Mammary epithelial cell (primary cell): ENCODE measurements at regions not wholly inside any gene's neighbourhood (a gene's known extent, or its start where the extent isn't known, plus 50 kb on each side); places are given as distances from the start of the nearest gene placed in this dataset.

Experiments used
- EZH2 ChIP-seq: IDR thresholded peaks from 2 replicates; pipeline ENCODE4 v1.6.1; 2012; ENCODE audit warnings: low read length, inconsistent platforms, borderline replicate concordance
- TF ChIP-seq, protein P1 (sequence below), 2 donors: IDR thresholded peaks in 1 of 2; conservative IDR thresholded peaks in 1 of 2; 2 replicates each; pipeline ENCODE4 v1.5.1; 2011 to 2012; ENCODE audit warnings: inconsistent platforms in 2 of 2, low read length in 2 of 2, mild to moderate bottlenecking in 2 of 2, control low read depth in 1 of 2, low read depth in 1 of 2; ENCODE audit not compliant: insufficient read depth in 1 of 2; ENCODE audit errors: extremely low read depth in 1 of 2

DNA sequence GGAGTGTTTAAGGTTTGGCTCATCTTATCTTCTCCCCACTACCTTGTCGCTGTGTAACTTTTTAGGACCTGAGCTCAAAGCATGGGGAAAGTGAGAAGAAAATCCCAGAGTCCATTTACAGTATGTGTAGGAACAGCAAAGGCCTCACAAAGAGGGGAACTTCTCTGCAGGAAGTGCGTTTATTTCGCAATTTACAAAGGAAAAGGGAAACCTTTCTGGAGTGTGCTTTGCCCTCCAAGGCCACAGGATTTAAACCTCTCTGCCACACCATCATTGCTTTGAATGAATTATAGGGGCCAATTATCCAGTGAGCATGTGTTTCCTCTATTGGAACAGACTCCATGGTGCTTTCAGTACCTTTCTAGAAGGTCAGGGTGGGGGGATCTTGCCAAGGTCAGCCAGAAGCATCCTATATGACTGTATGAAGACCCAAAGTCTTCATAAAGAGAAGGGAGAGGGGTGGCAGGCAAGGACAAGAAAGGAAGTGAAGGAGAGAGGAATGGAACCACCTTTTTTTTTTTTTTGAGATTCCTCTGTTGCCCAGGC lies 68.1 kb upstream of the LMO2 start:
- no peak for TF ChIP-seq EZH2
- TF ChIP-seq, protein P1, sequence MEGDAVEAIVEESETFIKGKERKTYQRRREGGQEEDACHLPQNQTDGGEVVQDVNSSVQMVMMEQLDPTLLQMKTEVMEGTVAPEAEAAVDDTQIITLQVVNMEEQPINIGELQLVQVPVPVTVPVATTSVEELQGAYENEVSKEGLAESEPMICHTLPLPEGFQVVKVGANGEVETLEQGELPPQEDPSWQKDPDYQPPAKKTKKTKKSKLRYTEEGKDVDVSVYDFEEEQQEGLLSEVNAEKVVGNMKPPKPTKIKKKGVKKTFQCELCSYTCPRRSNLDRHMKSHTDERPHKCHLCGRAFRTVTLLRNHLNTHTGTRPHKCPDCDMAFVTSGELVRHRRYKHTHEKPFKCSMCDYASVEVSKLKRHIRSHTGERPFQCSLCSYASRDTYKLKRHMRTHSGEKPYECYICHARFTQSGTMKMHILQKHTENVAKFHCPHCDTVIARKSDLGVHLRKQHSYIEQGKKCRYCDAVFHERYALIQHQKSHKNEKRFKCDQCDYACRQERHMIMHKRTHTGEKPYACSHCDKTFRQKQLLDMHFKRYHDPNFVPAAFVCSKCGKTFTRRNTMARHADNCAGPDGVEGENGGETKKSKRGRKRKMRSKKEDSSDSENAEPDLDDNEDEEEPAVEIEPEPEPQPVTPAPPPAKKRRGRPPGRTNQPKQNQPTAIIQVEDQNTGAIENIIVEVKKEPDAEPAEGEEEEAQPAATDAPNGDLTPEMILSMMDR (conservative IDR thresholded peaks at IDR 0.05 in 1 of 2, IDR thresholded peaks at IDR 0.05 in 1 of 2; ENCODE audit: extremely low read depth in 1 of 2, insufficient read depth in 1 of 2, low read depth in 1 of 2, low read length in 2 of 2) = no peak
